Type B pancreatic cell (in vitro differentiated cells): ENCODE measurements at regions not wholly inside any gene's neighbourhood (a gene's known extent, or its start where the extent isn't known, plus 50 kb on each side); places are given as distances from the start of the nearest gene placed in this dataset.
A peak's percentile ranks its signal among the peaks of the same experiment; 100 is the strongest.
"Not testable (repeated sequence)": the region's sequence is repeated elsewhere in the genome, so short reads cannot be mapped to it uniquely, and the experiment has no call there.

Experiments used
- DNase-seq: peaks from one replicate; pipeline ENCODE4 v3.0.0; 2021; ENCODE audit warnings: mixed read lengths; ENCODE audit not compliant: unreplicated experiment; ENCODE audit errors: extremely low spot score
- H3K27ac Mint-ChIP-seq: 2 replicates; pipeline ENCODE4 v1.8.0; 2021; ENCODE audit warnings: mild to moderate bottlenecking, mixed read lengths
- H3K27me3 Mint-ChIP-seq: 2 replicates; pipeline ENCODE4 v1.8.0; 2021; ENCODE audit warnings: mixed read lengths
- H3K36me3 Mint-ChIP-seq: 2 replicates; pipeline ENCODE4 v1.8.0; 2021; ENCODE audit warnings: mixed read lengths
- H3K4me1 Mint-ChIP-seq: one replicate; pipeline ENCODE4 v1.8.0; 2021; ENCODE audit warnings: mixed read lengths; ENCODE audit not compliant: unreplicated experiment
- H3K4me3 Mint-ChIP-seq: 2 replicates; pipeline ENCODE4 v1.8.0; 2021; ENCODE audit warnings: mild to moderate bottlenecking, mixed read lengths
- H3K9me3 Mint-ChIP-seq: 2 replicates; pipeline ENCODE4 v1.8.0; 2021; ENCODE audit warnings: mixed read lengths
- CTCF ChIP-seq: fragments of 200-600 bp; sonication (generic); conservative IDR thresholded peaks from 2 replicates; pipeline ENCODE4 v1.5.0; 2021; ENCODE audit warnings: antibody characterized with exemption, mild to moderate bottlenecking

DNA sequence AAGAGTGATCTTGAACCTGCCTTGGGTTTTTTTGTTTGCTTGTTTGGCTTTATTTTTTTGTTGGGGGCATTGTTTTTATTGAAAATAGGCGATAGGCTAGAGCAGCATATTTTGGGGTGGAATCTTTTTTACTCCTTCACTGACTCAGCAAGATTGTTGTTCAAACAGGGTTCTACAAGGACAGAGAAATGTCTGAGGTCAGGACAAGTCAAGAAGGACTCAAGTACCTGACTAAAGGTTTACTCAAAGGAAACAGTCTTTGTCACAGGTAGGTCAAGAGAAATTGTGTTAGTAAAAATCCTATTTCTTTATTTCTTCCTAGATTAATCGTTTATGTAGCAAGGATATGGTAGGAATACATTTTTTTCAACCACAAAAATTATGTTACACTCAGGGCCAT, 1564.0 kb upstream of the CDH9 start:
- no peaks in the 10 kb centered on the region for H3K36me3 Mint-ChIP-seq
- no peak overlapping the region for H3K27ac Mint-ChIP-seq
- no peak for DNase-seq
- H3K9me3 Mint-ChIP-seq, result no peaks in the 10 kb centered on the region
- no peak overlapping the region for H3K4me3 Mint-ChIP-seq
- H3K27me3 Mint-ChIP-seq, result no peaks in the 10 kb centered on the region
- no peak for TF ChIP-seq CTCF
- H3K4me1 Mint-ChIP-seq, result no peaks in the 10 kb centered on the region

- H3K36me3 Mint-ChIP-seq, H3K4me1 Mint-ChIP-seq, DNase-seq, H3K9me3 Mint-ChIP-seq, H3K27ac Mint-ChIP-seq, H3K27me3 Mint-ChIP-seq, H3K4me3 Mint-ChIP-seq: not testable (repeated sequence)
These were observed 1558.3 kb upstream of the CDH9 start for GRCh38 chr5:28596707-28597106.

DNA sequence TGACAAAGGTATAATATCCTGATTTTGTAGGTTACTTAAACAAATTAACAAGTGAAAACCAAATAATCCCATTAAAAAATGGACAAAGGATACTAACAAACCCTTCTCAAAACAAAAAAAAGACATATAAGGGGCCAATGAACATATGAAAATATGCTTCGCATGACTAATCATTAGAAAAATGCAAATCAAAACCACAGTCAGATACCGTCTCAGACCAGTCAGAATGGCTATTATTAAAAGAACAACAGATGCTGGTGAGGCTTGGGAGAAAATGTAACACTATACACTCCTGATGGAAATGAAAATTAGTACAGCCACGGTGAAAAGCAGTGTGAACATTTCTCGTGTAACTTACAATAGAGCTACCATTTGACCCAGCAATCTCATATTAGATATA, 1542.2 kb upstream of the CDH9 start:
- no peak for DNase-seq
- Mint-ChIP-seq H3K4me1 (no peaks in the 10 kb centered on the region), H3K27ac (no peak overlapping the region), H3K9me3 (no peaks in the 10 kb centered on the region), H3K27me3 (no peaks in the 10 kb centered on the region), H3K4me3 (no peak overlapping the region), H3K36me3 (no peaks in the 10 kb centered on the region)
- no peak for TF ChIP-seq CTCF

DNA sequence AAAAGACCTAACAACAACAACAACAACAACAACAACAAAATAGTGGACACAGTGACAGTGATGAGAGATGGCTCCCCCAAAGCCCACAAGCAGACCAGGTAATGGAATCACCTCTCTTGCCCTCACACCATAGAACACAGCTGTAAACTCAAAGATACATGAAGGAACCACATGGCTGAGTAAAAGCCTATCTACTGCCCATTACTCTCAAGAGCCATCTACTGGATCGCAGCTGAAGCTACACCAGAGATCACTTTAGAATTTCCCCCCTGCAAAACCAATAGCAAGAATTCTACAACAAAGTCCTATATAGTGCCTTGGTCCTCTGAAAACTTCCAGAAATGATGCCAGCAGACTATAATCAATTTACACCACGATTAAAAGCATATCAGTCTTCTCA, 1537.6 kb upstream of the CDH9 start:
- no peak for DNase-seq
- Mint-ChIP-seq H3K9me3 (peaks cover 4% of the 10 kb centered on the region), H3K36me3 (no peaks in the 10 kb centered on the region), H3K4me1 (no peaks in the 10 kb centered on the region), H3K27ac (no peak overlapping the region), H3K4me3 (no peak overlapping the region), H3K27me3 (no peaks in the 10 kb centered on the region)
- peak; percentile 47 for TF ChIP-seq CTCF

DNA sequence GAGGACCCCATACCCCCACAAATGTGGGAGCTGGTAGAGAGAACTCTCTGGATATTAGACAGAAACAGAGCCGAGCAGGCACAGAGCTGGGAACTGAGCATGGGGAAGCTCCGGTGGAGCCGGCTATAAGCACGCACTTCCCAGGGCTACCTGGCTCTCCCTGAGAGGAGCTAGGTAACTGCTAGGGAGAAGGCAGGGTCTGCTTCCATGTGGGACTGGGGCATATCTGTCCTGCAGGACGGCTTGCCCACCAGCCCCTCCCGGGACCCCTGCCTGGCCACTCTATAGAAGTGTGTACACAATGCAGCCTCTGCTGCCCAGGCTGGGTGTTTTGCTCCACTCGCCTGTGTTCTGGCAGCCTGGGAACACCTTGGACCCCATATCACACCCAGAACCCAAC, 1537.0 kb upstream of the CDH9 start:
- Mint-ChIP-seq H3K4me1 (no peaks in the 10 kb centered on the region), H3K4me3 (no peak overlapping the region), H3K27me3 (no peaks in the 10 kb centered on the region), H3K27ac (no peak overlapping the region), H3K9me3 (peaks cover 4% of the 10 kb centered on the region), H3K36me3 (no peaks in the 10 kb centered on the region)
- no peak for TF ChIP-seq CTCF
- DNase-seq, result no peak

- TF ChIP-seq CTCF, result no peak
- Mint-ChIP-seq H3K27me3 (no peaks in the 10 kb centered on the region), H3K4me3 (no peak overlapping the region), H3K4me1 (no peaks in the 10 kb centered on the region), H3K27ac (no peak overlapping the region), H3K36me3 (no peaks in the 10 kb centered on the region), H3K9me3 (peaks cover 4% of the 10 kb centered on the region)
- DNase-seq, result no peak
These were observed 1536.2 kb upstream of the CDH9 start for GRCh38 chr5:28574606-28575005.
